ENCODE measurements at regions not wholly inside any gene's neighbourhood (a gene's known extent, or its start where the extent isn't known, plus 50 kb on each side); places are given as distances from the start of the nearest gene placed in this dataset.

GRCh38 chr18:38576916-38577315 lies 1011.3 kb upstream of the CELF4 start:
- Histone ChIP-seq H3K4me1 (ENCODE audit: control insufficient read depth in 2 of 2, insufficient read depth in 1 of 2, low read depth in 1 of 2, low read length in 2 of 2) (no peaks in the 10 kb centered on the region), H3K18ac (ENCODE audit: low read length) (no peak overlapping the region), H3K4me2 (ENCODE audit: insufficient read depth, low read length, poor library complexity, severe bottlenecking) (no peak overlapping the region), H2AFZ (ENCODE audit: low read length) (peak overlapping the region; percentile 62), H3K36me3 (replicated peaks in 1 of 2; ENCODE audit: control insufficient read depth in 2 of 2, insufficient read depth in 2 of 2, low read length in 2 of 2) (no peaks in the 10 kb centered on the region), H2BK15ac (ENCODE audit: low read length) (no peak overlapping the region), H2BK120ac (ENCODE audit: low read depth, low read length) (no peak overlapping the region), H3K27me3 (ENCODE audit: control insufficient read depth in 3 of 3, insufficient read depth in 3 of 3, low read depth in 1 of 3, low read length in 3 of 3) (no peaks in the 10 kb centered on the region), H3K4ac (ENCODE audit: low read length) (no peak overlapping the region), H3K9me3 (replicated peaks in 1 of 2; ENCODE audit: control insufficient read depth in 2 of 2, insufficient read depth in 1 of 2, low read depth in 1 of 2, low read length in 2 of 2) (no peaks in the 10 kb centered on the region), H3K14ac (ENCODE audit: low read length) (no peak overlapping the region), H3K9ac (ENCODE audit: low read depth, low read length, poor library complexity) (no peak overlapping the region), H3K79me1 (ENCODE audit: low read depth, low read length) (peaks cover 1% of the 10 kb centered on the region), H2BK5ac (ENCODE audit: low read length) (no peak overlapping the region), H3K4me3 (ENCODE audit: low read length in 2 of 2) (no peak overlapping the region), H4K8ac (ENCODE audit: low read depth, low read length) (no peak overlapping the region), H2AK5ac (ENCODE audit: low read depth, low read length) (no peak overlapping the region), H3K27ac (replicated peaks; ENCODE audit: low read length) (no peak overlapping the region), H4K91ac (ENCODE audit: low read depth, low read length, poor library complexity) (no peak overlapping the region), H3K23ac (ENCODE audit: low read depth, low read length, poor library complexity) (no peak overlapping the region), H2BK12ac (ENCODE audit: low read length) (no peak overlapping the region)
- DNase-seq (ENCODE audit: low spot score): no peak
- no CpG with 5 or more reads among the region's 4 CpGs for WGBS, 2 donors (ENCODE audit: extremely low coverage in 2 of 2, insufficient read length in 2 of 2, insufficient replicate concordance in 1 of 2)

- Histone ChIP-seq H3K18ac (ENCODE audit: low read length) (no peak overlapping the region), H4K8ac (ENCODE audit: low read depth, low read length) (no peak overlapping the region), H3K9me3 (replicated peaks in 1 of 2; ENCODE audit: control insufficient read depth in 2 of 2, insufficient read depth in 1 of 2, low read depth in 1 of 2, low read length in 2 of 2) (no peaks in the 10 kb centered on the region), H2AK5ac (ENCODE audit: low read depth, low read length) (no peak overlapping the region), H3K4ac (ENCODE audit: low read length) (no peak overlapping the region), H2BK5ac (ENCODE audit: low read length) (no peak overlapping the region), H3K14ac (ENCODE audit: low read length) (no peak overlapping the region), H3K23ac (ENCODE audit: low read depth, low read length, poor library complexity) (no peak overlapping the region), H3K27me3 (ENCODE audit: control insufficient read depth in 3 of 3, insufficient read depth in 3 of 3, low read depth in 1 of 3, low read length in 3 of 3) (no peaks in the 10 kb centered on the region), H2BK15ac (ENCODE audit: low read length) (no peak overlapping the region), H3K4me1 (ENCODE audit: control insufficient read depth in 2 of 2, insufficient read depth in 1 of 2, low read depth in 1 of 2, low read length in 2 of 2) (no peaks in the 10 kb centered on the region), H3K4me2 (ENCODE audit: insufficient read depth, low read length, poor library complexity, severe bottlenecking) (no peak overlapping the region), H2BK120ac (ENCODE audit: low read depth, low read length) (no peak overlapping the region), H2AFZ (ENCODE audit: low read length) (peak overlapping the region; percentile 62), H3K36me3 (replicated peaks in 1 of 2; ENCODE audit: control insufficient read depth in 2 of 2, insufficient read depth in 2 of 2, low read length in 2 of 2) (no peaks in the 10 kb centered on the region), H3K79me1 (ENCODE audit: low read depth, low read length) (peaks cover 1% of the 10 kb centered on the region), H2BK12ac (ENCODE audit: low read length) (no peak overlapping the region), H3K9ac (ENCODE audit: low read depth, low read length, poor library complexity) (no peak overlapping the region), H4K91ac (ENCODE audit: low read depth, low read length, poor library complexity) (no peak overlapping the region), H3K27ac (replicated peaks; ENCODE audit: low read length) (no peak overlapping the region), H3K4me3 (ENCODE audit: low read length in 2 of 2) (no peak overlapping the region)
- no peak for DNase-seq (ENCODE audit: low spot score)
- WGBS, 2 donors (ENCODE audit: extremely low coverage in 2 of 2, insufficient read length in 2 of 2, insufficient replicate concordance in 1 of 2): no CpG with 5 or more reads among the region's 1 CpG
These were observed 1010.8 kb upstream of the CELF4 start for GRCh38 chr18:38576349-38576748.

DNA sequence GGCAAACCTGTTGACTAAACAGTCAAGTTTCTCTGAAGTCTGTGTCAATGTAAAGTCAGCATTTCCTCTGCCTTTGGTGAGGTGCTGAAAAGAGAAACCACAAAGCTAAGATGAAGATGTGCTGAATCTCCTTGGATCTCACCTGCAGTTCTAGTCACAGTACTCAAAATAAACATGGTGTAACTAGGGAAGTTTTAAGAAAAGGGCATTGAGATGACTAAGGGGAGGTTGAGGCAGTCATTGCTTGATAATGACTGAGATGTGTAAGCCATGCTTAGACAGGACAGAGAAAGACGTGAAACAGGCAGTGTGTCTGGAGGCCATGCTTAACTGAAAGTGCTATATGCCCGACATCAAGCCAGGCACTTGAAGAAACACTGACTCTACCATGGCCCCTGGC lies 1010.0 kb upstream of the CELF4 start:
- Histone ChIP-seq H2BK120ac (ENCODE audit: low read depth, low read length) (no peak overlapping the region), H3K4me2 (ENCODE audit: insufficient read depth, low read length, poor library complexity, severe bottlenecking) (no peak overlapping the region), H2AK5ac (ENCODE audit: low read depth, low read length) (no peak overlapping the region), H2BK12ac (ENCODE audit: low read length) (no peak overlapping the region), H3K9me3 (replicated peaks in 1 of 2; ENCODE audit: control insufficient read depth in 2 of 2, insufficient read depth in 1 of 2, low read depth in 1 of 2, low read length in 2 of 2) (no peaks in the 10 kb centered on the region), H3K4me3 (ENCODE audit: low read length in 2 of 2) (no peak overlapping the region), H3K18ac (ENCODE audit: low read length) (no peak overlapping the region), H3K23ac (ENCODE audit: low read depth, low read length, poor library complexity) (no peak overlapping the region), H3K79me1 (ENCODE audit: low read depth, low read length) (peaks cover under 1% of the 10 kb centered on the region), H2AFZ (ENCODE audit: low read length) (no peak overlapping the region), H3K36me3 (replicated peaks in 1 of 2; ENCODE audit: control insufficient read depth in 2 of 2, insufficient read depth in 2 of 2, low read length in 2 of 2) (no peaks in the 10 kb centered on the region), H3K27ac (replicated peaks; ENCODE audit: low read length) (no peak overlapping the region), H2BK5ac (ENCODE audit: low read length) (no peak overlapping the region), H3K4me1 (ENCODE audit: control insufficient read depth in 2 of 2, insufficient read depth in 1 of 2, low read depth in 1 of 2, low read length in 2 of 2) (no peaks in the 10 kb centered on the region), H3K27me3 (ENCODE audit: control insufficient read depth in 3 of 3, insufficient read depth in 3 of 3, low read depth in 1 of 3, low read length in 3 of 3) (no peaks in the 10 kb centered on the region), H2BK15ac (ENCODE audit: low read length) (no peak overlapping the region), H4K91ac (ENCODE audit: low read depth, low read length, poor library complexity) (no peak overlapping the region), H3K9ac (ENCODE audit: low read depth, low read length, poor library complexity) (no peak overlapping the region), H3K14ac (ENCODE audit: low read length) (no peak overlapping the region), H4K8ac (ENCODE audit: low read depth, low read length) (no peak overlapping the region), H3K4ac (ENCODE audit: low read length) (no peak overlapping the region)
- no CpG with 5 or more reads among the region's 2 CpGs for WGBS, 2 donors (ENCODE audit: extremely low coverage in 2 of 2, insufficient read length in 2 of 2, insufficient replicate concordance in 1 of 2)
- DNase-seq (ENCODE audit: low spot score): no peak

GRCh38 chr18:38575023-38575422 lies 1009.4 kb upstream of the CELF4 start:
- no peak overlapping the region for H3K4me2 ChIP-seq (ENCODE audit: insufficient read depth, low read length, poor library complexity, severe bottlenecking)
- H3K4ac ChIP-seq (ENCODE audit: low read length): no peak overlapping the region
- H2AK5ac ChIP-seq (ENCODE audit: low read depth, low read length): no peak overlapping the region
- H3K4me1 ChIP-seq (ENCODE audit: control insufficient read depth in 2 of 2, insufficient read depth in 1 of 2, low read depth in 1 of 2, low read length in 2 of 2): no peaks in the 10 kb centered on the region
- H2BK15ac ChIP-seq (ENCODE audit: low read length): no peak overlapping the region
- H2BK12ac ChIP-seq (ENCODE audit: low read length): no peak overlapping the region
- no peak overlapping the region for H3K14ac ChIP-seq (ENCODE audit: low read length)
- no peak for DNase-seq (ENCODE audit: low spot score)
- no peak overlapping the region for H3K9ac ChIP-seq (ENCODE audit: low read depth, low read length, poor library complexity)
- H3K27ac ChIP-seq (replicated peaks; ENCODE audit: low read length): no peak overlapping the region
- H3K79me1 ChIP-seq (ENCODE audit: low read depth, low read length): no peaks in the 10 kb centered on the region
- H2BK5ac ChIP-seq (ENCODE audit: low read length): no peak overlapping the region
- H3K4me3 ChIP-seq (ENCODE audit: low read length in 2 of 2): no peak overlapping the region
- H3K27me3 ChIP-seq (ENCODE audit: control insufficient read depth in 3 of 3, insufficient read depth in 3 of 3, low read depth in 1 of 3, low read length in 3 of 3): no peaks in the 10 kb centered on the region
- WGBS, 2 donors (ENCODE audit: extremely low coverage in 2 of 2, insufficient read length in 2 of 2, insufficient replicate concordance in 1 of 2): no CpG with 5 or more reads among the region's 6 CpGs
- no peak overlapping the region for H2BK120ac ChIP-seq (ENCODE audit: low read depth, low read length)
- no peak overlapping the region for H4K8ac ChIP-seq (ENCODE audit: low read depth, low read length)
- H3K23ac ChIP-seq (ENCODE audit: low read depth, low read length, poor library complexity): no peak overlapping the region
- H3K36me3 ChIP-seq (replicated peaks in 1 of 2; ENCODE audit: control insufficient read depth in 2 of 2, insufficient read depth in 2 of 2, low read length in 2 of 2): no peaks in the 10 kb centered on the region
- H3K18ac ChIP-seq (ENCODE audit: low read length): no peak overlapping the region
- H3K9me3 ChIP-seq (replicated peaks in 1 of 2; ENCODE audit: control insufficient read depth in 2 of 2, insufficient read depth in 1 of 2, low read depth in 1 of 2, low read length in 2 of 2): no peaks in the 10 kb centered on the region
- H4K91ac ChIP-seq (ENCODE audit: low read depth, low read length, poor library complexity): no peak overlapping the region
- no peak overlapping the region for H2AFZ ChIP-seq (ENCODE audit: low read length)

All from neuronal stem cell (in vitro differentiated cells).